SJSA1 (cell line): ENCODE measurements at regions not wholly inside any gene's neighbourhood (a gene's known extent, or its start where the extent isn't known, plus 50 kb on each side); places are given as distances from the start of the nearest gene placed in this dataset.
A peak's percentile ranks its signal among the peaks of the same experiment; 100 is the strongest.
"Not testable (repeated sequence)": the region's sequence is repeated elsewhere in the genome, so short reads cannot be mapped to it uniquely, and the experiment has no call there.

Experiments used
- DNase-seq, 2 experiments: peaks; one replicate each; pipeline ENCODE4 v3.0.0-alpha.2; 2015 to 2020; ENCODE audit warnings: low spot score in 2 of 2, low read depth in 1 of 2
- H3K27ac ChIP-seq: fragments of 250-450 bp; sonication (Bioruptor Pico); 2 replicates; pipeline ENCODE4 v1.5.1; 2020; ENCODE audit warnings: mild to moderate bottlenecking, moderate library complexity
- H3K27me3 ChIP-seq: fragments of 250-450 bp; sonication (Bioruptor Pico); replicated peaks from 2 replicates; pipeline ENCODE4 v1.5.1; 2020; ENCODE audit warnings: mild to moderate bottlenecking, moderate library complexity
- H3K36me3 ChIP-seq: fragments of 250-450 bp; sonication (Bioruptor Pico); 2 replicates; pipeline ENCODE4 v1.5.1; 2020; ENCODE audit warnings: mild to moderate bottlenecking
- H3K4me1 ChIP-seq: fragments of 250-450 bp; sonication (Bioruptor Pico); replicated peaks from 2 replicates; pipeline ENCODE4 v1.6.1; 2021; ENCODE audit warnings: mild to moderate bottlenecking
- H3K4me3 ChIP-seq: fragments of 250-450 bp; sonication (Bioruptor Pico); 2 replicates; pipeline ENCODE4 v1.5.1; 2020; ENCODE audit warnings: mild to moderate bottlenecking
- H3K9me3 ChIP-seq: fragments of 250-450 bp; sonication (Bioruptor Pico); replicated peaks from 2 replicates; pipeline ENCODE4 v1.5.1; 2020; ENCODE audit warnings: mild to moderate bottlenecking

- DNase-seq, result no peak
- no peak overlapping the region for H3K27ac ChIP-seq
- H3K36me3 ChIP-seq, result no peaks in the 10 kb centered on the region
- no peaks in the 10 kb centered on the region for H3K4me1 ChIP-seq
- no peaks in the 10 kb centered on the region for H3K9me3 ChIP-seq
- no peaks in the 10 kb centered on the region for H3K27me3 ChIP-seq
- no peak overlapping the region for H3K4me3 ChIP-seq
These were observed 86.8 kb downstream of the NDUFA12 start for GRCh38 chr12:94916663-94917062.

GRCh38 chr12:94909663-94910062 lies 93.8 kb downstream of the NDUFA12 start:
- no peak for DNase-seq
- no peaks in the 10 kb centered on the region for H3K4me1 ChIP-seq
- H3K36me3 ChIP-seq, result no peaks in the 10 kb centered on the region
- H3K27ac ChIP-seq, result no peak overlapping the region
- no peaks in the 10 kb centered on the region for H3K27me3 ChIP-seq
- H3K4me3 ChIP-seq, result no peak overlapping the region
- no peaks in the 10 kb centered on the region for H3K9me3 ChIP-seq

GRCh38 chr12:94905749-94906148 lies 97.7 kb downstream of the NDUFA12 start:
- not testable (repeated sequence) for DNase-seq, H3K9me3 ChIP-seq

GRCh38 chr12:94900496-94900895 lies 103.0 kb downstream of the NDUFA12 start:
- Histone ChIP-seq H3K27me3 (no peaks in the 10 kb centered on the region), H3K27ac (no peak overlapping the region), H3K9me3 (no peaks in the 10 kb centered on the region), H3K4me1 (no peaks in the 10 kb centered on the region), H3K4me3 (no peak overlapping the region), H3K36me3 (no peaks in the 10 kb centered on the region)
- no peak for DNase-seq

More at GRCh38 chr12:94905749-94906148, 97.7 kb downstream of the NDUFA12 start:
- H3K4me1 ChIP-seq, H3K36me3 ChIP-seq, H3K27ac ChIP-seq, H3K4me3 ChIP-seq, H3K27me3 ChIP-seq: not testable (repeated sequence)

- Histone ChIP-seq H3K4me1 (no peaks in the 10 kb centered on the region), H3K4me3 (no peak overlapping the region), H3K27me3 (no peaks in the 10 kb centered on the region), H3K36me3 (no peaks in the 10 kb centered on the region), H3K27ac (no peak overlapping the region), H3K9me3 (no peaks in the 10 kb centered on the region)
- DNase-seq, result no peak
These were observed 105.1 kb downstream of the NDUFA12 start for GRCh38 chr12:94898388-94898787.

- no peaks in the 10 kb centered on the region for H3K36me3 ChIP-seq
- H3K4me3 ChIP-seq, result no peak overlapping the region
- H3K9me3 ChIP-seq, result no peaks in the 10 kb centered on the region
- no peaks in the 10 kb centered on the region for H3K4me1 ChIP-seq
- H3K27me3 ChIP-seq, result no peaks in the 10 kb centered on the region
- H3K27ac ChIP-seq, result no peak overlapping the region
- DNase-seq, result no peak
These were observed 110.8 kb downstream of the NDUFA12 start for GRCh38 chr12:94892544-94893267.

- no peaks in the 10 kb centered on the region for H3K9me3 ChIP-seq
- H3K4me1 ChIP-seq, result no peaks in the 10 kb centered on the region
- DNase-seq, result no peak
- peaks cover 3% of the 10 kb centered on the region; the same call in 1 of the 2 replicates for H3K27me3 ChIP-seq
- H3K36me3 ChIP-seq, result no peaks in the 10 kb centered on the region
- no peak overlapping the region for H3K4me3 ChIP-seq
- H3K27ac ChIP-seq, result no peak overlapping the region
These were observed 113.9 kb downstream of the NDUFA12 start for GRCh38 chr12:94889445-94890210.

- H3K27me3 ChIP-seq, result peaks cover 12% of the 10 kb centered on the region
- H3K9me3 ChIP-seq, result no peaks in the 10 kb centered on the region; the same call in 1 of the 2 replicates
- no peak overlapping the region for H3K27ac ChIP-seq
- DNase-seq, result no peak
- no peaks in the 10 kb centered on the region for H3K36me3 ChIP-seq
- H3K4me3 ChIP-seq, result no peak overlapping the region
- H3K4me1 ChIP-seq, result no peaks in the 10 kb centered on the region
These were observed 124.0 kb downstream of the NDUFA12 start for GRCh38 chr12:94879542-94879941.

- no peak for DNase-seq
- Histone ChIP-seq H3K36me3 (no peaks in the 10 kb centered on the region), H3K27ac (no peak overlapping the region), H3K4me1 (peaks cover 12% of the 10 kb centered on the region), H3K4me3 (no peak overlapping the region), H3K9me3 (no peaks in the 10 kb centered on the region; the same call in 1 of the 2 replicates), H3K27me3 (peaks cover 46% of the 10 kb centered on the region)
These were observed 128.0 kb downstream of the NDUFA12 start for GRCh38 chr12:94875525-94875924.

GRCh38 chr12:94874518-94875302 lies 128.8 kb downstream of the NDUFA12 start:
- H3K4me3 ChIP-seq, result no peak overlapping the region
- peaks cover 12% of the 10 kb centered on the region for H3K4me1 ChIP-seq
- H3K9me3 ChIP-seq, result no peaks in the 10 kb centered on the region; the same call in 1 of the 2 replicates
- DNase-seq, result no peak
- H3K27me3 ChIP-seq, result peaks cover 46% of the 10 kb centered on the region
- H3K27ac ChIP-seq, result no peak overlapping the region
- no peaks in the 10 kb centered on the region for H3K36me3 ChIP-seq

- Histone ChIP-seq H3K4me1 (peaks cover 12% of the 10 kb centered on the region), H3K36me3 (no peaks in the 10 kb centered on the region), H3K9me3 (no peaks in the 10 kb centered on the region; the same call in 1 of the 2 replicates), H3K27ac (no peak overlapping the region), H3K4me3 (peak overlapping the region; percentile 30), H3K27me3 (peaks cover 46% of the 10 kb centered on the region)
- peak in 1 of 2 experiments; percentile 7 for DNase-seq
These were observed 129.6 kb downstream of the NDUFA12 start for GRCh38 chr12:94873734-94874517.

- Histone ChIP-seq H3K27me3 (peaks cover 46% of the 10 kb centered on the region), H3K27ac (no peak overlapping the region), H3K4me3 (peak overlapping the region; percentile 30), H3K4me1 (peaks cover 12% of the 10 kb centered on the region), H3K36me3 (no peaks in the 10 kb centered on the region), H3K9me3 (no peaks in the 10 kb centered on the region)
- no peak for DNase-seq
These were observed 130.3 kb downstream of the NDUFA12 start for GRCh38 chr12:94872971-94873733.

GRCh38 chr12:94872671-94872970 lies 130.9 kb downstream of the NDUFA12 start:
- DNase-seq, result no peak
- Histone ChIP-seq H3K4me3 (no peak overlapping the region), H3K27me3 (peaks cover 46% of the 10 kb centered on the region)

More at GRCh38 chr12:94872671-94872970, 130.9 kb downstream of the NDUFA12 start:
- Histone ChIP-seq H3K27ac (no peak overlapping the region), H3K9me3 (no peaks in the 10 kb centered on the region), H3K36me3 (no peaks in the 10 kb centered on the region), H3K4me1 (peaks cover 12% of the 10 kb centered on the region)
